Right ventricle myocardium inferior (tissue), 1 donor: ENCODE measurements at regions not wholly inside any gene's neighbourhood (a gene's known extent, or its start where the extent isn't known, plus 50 kb on each side); places are given as distances from the start of the nearest gene placed in this dataset.
"Not testable (repeated sequence)": the region's sequence is repeated elsewhere in the genome, so short reads cannot be mapped to it uniquely, and the experiment has no call there.

Source experiments
- ATAC-seq: fragments of 200-7000 bp; cut with Tn5 transposase; one replicate; pipeline ENCODE4 v1.9.1; 2020; ENCODE audit warnings: mild to moderate bottlenecking, moderate library complexity
- DNase-seq: peaks from one replicate; pipeline ENCODE4 v3.0.0; 2021; ENCODE audit errors: missing footprints
- intact Hi-C: fragments of 100-400 bp; cut with DNase I; formaldehyde crosslinking; loops from one replicate; pipeline ENCODE4 v1.11.0; 2022
- donor health status: DM: no; HTN: yes; CAD: no; lungs with severe emphysema.

DNA sequence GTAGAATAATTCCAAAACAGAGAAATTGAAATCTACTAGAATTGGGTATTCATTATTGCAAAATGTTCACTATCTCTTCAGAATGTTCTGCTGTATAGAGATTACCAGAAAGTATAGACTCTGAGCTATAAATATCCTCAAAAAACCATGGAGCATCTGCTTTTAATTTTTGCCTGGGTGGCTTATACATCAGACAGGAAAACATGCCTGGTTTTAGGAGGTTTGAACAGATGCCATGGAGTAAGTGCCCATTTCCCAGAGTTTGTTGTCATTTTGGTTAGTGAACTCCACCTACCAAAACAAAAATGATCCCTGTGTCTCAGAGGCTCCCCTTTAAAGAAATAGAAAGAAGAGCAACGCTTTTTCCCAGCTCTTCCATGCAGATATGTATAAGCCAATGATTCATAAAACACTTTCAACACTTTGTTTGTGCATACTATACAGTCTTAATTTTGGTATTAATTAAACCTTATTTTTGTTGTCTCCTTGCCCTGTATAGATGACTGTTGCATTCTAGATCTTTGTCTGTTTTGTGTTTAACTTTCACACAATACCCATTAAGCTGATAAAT is 68.7 kb downstream of the MEPE start:
- DNase-seq (no peak), ATAC-seq (no peak)
- intact Hi-C loops: no loop called here

DNA sequence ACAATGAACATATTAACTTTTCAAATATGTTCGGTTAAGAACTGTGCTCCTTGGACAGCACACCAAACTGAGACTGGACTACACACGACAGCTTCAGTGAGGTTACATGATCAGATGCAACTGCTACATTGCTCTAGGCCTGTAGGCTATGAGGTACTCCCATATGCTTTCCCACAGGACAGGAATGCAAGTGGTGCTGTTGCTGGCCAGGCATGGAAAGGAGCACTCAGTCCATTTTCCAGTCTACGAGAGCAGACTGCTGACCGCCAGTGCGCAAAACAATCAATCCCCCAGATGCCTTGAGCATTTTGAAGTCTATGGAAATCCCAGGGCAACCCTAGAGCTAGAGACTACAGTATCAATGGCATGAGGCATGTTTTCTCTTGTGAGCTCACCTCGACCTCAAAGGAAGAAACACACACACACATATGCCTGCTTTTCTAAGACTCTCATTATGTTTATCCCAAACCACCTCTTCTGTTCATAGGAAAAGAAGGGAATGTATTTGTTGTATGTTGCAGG is 70.8 kb upstream of the SPP1 start:
- ATAC-seq (no peak), DNase-seq (no peak)
- intact Hi-C loops: no loop called here

DNA sequence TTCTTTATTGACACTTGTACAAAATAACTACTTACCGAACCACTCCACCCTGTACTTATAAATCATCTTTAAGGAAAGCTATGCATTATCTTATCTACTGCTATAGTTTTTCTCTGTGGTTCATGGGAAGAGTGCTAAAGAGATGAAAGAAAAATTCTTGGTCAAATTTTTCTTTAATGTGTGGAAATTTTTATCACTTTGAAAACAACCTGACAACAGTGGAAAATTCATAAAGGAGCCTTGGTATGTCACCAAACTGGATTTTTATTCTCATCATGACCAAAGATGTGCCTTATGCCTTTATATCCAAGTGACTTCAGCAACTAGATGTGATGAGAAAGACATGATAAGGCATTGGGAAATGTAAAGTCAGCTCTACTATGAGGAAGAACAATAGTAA is 67.2 kb upstream of the SPP1 start:
- intact Hi-C loops: no loop called here
- no peak for DNase-seq
- ATAC-seq: no peak

DNA sequence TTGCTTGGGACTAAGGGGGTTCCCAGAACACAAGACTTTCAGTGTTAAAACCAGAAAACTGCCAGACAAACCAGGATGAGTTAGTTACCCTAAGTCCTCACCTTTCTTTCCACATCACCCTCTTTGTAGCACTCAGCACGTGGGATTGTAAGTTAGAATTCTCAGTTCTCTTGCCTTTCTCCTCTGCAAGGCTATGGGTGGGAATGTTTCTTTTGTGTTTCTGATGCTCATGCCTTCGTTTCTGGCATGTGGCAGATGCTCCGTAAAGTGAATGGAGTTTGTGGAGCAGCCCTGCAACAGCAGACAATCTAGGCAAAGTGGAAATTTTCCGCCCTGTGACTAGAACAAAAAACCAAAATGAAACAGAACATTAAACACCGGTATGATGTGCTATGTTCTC is 64.7 kb upstream of the SPP1 start:
- no peak for ATAC-seq
- DNase-seq: no peak
- intact Hi-C loops: loop anchor here (5.0 kb wide), 1 partner anchor 62 kb away; no protein-coding TSS in a partner anchor

DNA sequence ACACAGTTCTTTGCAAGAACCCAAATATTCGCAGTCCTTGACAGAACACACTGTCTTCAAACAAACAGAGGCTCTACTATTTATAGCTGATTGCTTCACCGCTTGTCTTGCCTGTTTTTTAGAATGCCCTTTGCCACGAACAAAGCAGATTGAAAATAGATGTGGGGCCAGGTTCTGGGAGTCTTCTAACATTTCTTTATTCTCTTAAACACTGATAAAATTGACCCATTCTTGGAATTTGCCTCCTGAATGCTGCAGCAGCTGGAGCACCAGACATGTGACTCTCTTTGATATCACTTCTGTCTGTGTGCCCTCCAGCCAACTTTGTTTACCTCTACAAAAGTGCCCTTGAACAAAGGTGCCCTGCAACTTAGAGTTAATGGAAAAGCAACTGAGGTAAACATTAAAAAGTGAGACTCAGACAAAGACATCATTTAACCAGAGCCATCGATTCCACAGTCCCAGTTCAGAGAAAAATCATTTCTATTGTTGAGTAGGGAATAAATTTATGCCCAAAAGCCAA is 64.2 kb upstream of the SPP1 start:
- ATAC-seq (peak; percentile 44), DNase-seq (no peak)
- intact Hi-C loops: loop anchor here (5.0 kb wide), 1 partner anchor 61 kb away; no protein-coding TSS in a partner anchor

DNA sequence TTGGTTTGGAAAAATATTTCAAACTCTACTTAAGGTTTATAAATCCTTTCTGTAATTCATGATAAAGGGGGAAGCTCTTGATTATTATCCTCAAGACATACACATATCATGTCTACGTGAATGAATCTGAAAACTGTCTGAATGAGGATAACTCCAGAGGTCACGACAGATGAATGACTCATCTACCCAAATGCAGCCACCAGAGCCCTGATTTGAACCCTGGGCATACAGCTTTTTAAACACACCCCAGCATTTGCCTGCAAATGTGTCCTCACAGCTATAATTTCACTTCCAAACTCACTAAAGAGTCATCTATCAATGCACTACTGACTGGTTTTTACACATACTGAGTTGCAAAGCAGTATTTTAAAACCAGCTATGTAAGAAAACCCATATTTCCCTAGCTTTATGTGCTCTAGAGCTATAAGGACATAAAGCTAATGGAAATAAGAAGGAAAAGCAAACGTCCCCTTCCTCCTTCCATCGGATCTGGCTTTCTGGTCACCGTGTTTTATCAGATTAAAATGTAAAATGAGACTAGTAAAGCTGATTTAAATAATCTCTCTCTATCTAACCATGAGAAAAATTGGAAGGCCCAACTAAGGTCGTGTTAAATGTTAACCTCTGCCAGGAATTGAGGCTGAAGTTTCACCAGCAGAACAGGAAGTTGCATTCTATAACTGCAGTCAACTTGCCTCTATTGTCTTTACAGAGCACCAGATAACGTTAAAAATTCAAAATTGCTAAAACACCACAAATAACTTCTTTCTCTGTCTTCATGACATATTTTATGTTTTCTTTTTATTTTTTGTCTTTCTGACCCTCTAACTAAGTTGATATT is 63.1 kb upstream of the SPP1 start:
- intact Hi-C loops: loop anchor here (5.0 kb wide), 1 partner anchor 60 kb away; no protein-coding TSS in a partner anchor
- no peak for DNase-seq

DNA sequence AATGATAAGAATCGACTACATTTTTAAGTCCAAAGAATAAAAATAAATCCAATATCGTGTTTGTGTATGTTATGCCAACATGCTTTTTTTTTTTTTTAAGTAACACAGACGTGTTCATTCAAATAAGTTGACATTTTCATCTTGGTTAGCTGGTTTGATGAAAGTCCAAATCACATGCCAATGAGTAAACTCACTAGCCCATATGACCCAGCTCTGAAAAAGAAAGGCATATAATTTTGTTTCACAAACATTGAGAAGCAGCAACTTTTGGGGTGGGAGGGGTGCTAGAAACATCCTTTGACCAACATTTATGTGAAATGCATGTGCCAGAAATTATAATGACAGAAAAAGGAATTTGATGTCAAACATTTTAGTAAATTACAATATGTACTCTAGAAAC is 61.6 kb upstream of the SPP1 start:
- ATAC-seq (no peak), DNase-seq (no peak)
- intact Hi-C loops: loop anchor here (5.0 kb wide), 1 partner anchor 58 kb away; no protein-coding TSS in a partner anchor

More for the DNA sequence above, 63.1 kb upstream of the SPP1 start:
- ATAC-seq: no peak

DNA sequence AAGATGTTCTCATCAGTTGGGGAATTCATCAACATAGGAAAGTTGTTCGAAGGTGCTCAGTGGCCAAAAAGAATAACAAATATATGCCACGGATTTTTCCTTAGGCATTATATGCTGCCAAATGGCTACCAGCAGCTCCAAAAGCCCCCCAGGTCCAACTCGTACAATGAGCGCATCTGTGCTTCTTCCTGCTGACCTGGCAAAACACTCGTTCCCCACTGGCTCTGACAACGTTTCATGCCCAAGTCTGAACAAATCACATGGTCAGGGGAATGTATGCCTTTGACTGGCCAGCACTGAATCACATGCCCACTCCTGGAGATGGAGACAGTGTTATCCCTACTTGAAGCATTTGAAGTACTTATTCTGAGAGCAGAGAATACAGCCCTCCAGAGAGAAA is 59.9 kb upstream of the SPP1 start:
- intact Hi-C loops: no loop called here
- ATAC-seq (no peak), DNase-seq (no peak)

DNA sequence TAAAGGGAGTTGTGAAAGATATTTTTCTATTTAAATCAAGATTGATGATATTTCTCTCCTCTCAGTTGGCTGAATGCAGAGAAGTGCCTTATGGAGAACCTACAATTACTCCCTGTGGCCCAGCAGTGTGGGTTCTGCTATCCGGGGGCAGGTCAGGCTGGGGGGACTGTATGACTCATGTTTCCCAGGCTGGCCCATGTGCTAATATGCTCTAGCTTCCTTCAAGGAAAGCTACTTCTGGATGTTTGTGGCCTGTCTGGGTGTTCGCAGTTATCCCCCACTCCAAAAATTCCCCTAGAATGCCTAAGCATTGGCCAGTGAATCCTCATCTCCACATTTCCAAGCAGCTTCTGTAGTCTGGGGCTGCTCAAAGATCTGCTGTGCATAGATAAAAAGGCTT is 58.9 kb upstream of the SPP1 start:
- no peak for ATAC-seq
- intact Hi-C loops: no loop called here

DNA sequence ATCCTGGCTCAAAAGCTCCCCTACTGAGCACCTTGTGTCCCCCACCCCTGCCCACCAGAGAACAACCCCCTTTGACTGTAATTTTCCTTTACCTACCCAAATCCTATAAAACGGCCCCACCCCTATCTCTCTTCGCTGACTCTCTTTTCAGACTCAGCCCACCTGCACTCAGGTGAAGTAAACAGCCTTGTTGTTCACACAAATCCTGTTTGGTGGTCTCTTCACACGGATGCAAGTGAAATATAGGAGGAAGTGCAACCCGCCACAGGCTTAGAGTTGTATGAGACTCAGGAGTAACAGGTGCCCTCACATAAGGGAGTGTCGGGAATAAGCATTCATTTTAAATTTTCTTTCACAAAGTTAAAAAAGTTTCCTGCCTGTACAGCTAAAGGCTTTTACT is 57.6 kb upstream of the SPP1 start:
- intact Hi-C loops, ATAC-seq, DNase-seq: not testable (repeated sequence)

More for the DNA sequence above, 58.9 kb upstream of the SPP1 start:
- no peak for DNase-seq

DNA sequence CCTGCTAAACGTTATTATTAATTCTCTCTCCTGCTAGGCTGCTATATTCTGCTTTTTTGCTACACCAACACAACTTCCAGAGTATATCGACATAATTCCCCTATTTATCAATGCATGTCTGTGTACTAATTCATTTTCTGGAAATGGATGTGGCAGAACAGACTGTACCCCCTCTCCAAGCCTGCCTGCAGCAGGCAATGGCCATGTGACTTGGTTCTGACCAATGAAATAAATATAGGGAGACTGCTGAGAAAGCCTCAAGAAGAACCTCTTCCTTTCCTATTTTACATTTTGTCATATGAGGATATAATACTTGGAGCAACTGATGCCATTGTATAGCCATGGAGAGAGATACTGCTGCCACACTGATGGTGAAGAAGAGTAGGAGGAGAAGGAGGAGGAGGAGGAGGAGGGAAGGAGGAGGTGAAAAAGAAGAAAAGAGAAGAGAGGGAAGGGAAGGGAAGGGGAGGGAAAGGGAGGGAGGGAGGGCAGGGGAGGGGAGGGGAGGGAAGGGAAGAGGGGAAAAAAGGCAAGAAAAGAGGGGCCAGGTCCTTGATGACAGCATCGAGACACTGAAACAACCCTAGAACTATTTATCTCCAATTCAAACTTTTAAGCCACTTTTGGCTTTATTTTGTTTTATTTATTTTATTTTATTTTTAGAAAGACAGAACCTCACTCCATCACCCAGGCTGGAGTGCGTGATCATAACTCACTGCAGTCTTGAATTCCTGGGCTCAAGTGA is 57.0 kb upstream of the SPP1 start:
- intact Hi-C loops: no loop called here
- DNase-seq: no peak
- ATAC-seq: no peak

DNA sequence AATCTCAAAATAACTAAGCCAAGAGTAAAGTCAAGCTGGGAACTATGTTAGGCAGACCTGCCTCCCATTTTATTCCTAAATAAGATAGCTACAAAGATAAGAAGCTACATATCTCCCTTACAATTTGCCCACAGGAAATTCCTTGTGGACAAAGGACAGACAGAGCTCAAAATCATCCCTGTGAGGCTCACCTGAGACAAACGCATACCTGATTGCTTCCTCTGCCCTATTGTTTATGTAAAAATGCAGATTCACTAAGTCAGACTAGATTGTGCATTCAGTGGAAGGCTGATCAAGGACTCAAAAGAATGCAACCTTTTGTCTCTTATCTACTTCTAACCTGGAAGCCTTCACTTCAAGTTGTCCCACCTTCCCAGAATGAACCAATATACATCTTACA is 56.2 kb upstream of the SPP1 start:
- intact Hi-C loops, DNase-seq, ATAC-seq: not testable (repeated sequence)

DNA sequence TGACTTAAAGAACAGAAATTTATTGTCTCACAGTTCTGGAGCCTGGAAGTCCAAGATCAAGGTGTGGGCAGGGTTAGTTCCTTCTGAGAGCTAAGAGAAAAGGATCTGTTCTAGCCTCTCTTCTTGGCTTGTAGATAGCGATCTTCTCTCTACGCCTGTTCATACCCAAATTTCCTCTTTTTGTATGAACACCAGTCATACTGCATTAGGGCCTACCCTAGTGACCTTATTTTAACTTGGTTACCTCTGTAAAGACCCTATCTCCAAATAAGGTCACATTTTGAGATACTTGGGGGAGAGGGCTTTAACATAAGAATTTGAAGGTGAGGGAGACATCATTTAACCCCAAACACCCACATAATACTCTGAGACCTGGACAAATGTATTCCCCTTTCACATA is 55.6 kb upstream of the SPP1 start:
- DNase-seq: no peak
- ATAC-seq: no peak
- intact Hi-C loops: no loop called here

DNA sequence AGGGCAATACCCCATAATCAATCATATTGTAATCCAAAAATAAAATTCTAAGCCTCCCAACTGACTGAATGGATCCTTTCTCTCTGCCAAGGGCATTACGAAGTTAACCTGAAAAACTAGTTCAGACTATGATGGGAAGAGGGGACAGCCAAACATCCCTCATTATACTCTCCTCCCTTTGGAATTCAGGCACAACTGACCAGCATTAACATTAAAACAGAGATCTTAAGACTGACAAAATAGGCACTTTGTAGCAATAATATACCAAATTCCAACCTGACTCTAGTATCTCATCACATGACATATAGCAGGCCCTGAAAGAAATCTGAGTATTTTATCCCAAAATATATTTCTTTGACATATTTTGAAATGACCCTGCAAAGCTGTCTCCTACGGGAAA is 55.0 kb upstream of the SPP1 start:
- intact Hi-C loops: no loop called here
- DNase-seq (no peak), ATAC-seq (no peak)

DNA sequence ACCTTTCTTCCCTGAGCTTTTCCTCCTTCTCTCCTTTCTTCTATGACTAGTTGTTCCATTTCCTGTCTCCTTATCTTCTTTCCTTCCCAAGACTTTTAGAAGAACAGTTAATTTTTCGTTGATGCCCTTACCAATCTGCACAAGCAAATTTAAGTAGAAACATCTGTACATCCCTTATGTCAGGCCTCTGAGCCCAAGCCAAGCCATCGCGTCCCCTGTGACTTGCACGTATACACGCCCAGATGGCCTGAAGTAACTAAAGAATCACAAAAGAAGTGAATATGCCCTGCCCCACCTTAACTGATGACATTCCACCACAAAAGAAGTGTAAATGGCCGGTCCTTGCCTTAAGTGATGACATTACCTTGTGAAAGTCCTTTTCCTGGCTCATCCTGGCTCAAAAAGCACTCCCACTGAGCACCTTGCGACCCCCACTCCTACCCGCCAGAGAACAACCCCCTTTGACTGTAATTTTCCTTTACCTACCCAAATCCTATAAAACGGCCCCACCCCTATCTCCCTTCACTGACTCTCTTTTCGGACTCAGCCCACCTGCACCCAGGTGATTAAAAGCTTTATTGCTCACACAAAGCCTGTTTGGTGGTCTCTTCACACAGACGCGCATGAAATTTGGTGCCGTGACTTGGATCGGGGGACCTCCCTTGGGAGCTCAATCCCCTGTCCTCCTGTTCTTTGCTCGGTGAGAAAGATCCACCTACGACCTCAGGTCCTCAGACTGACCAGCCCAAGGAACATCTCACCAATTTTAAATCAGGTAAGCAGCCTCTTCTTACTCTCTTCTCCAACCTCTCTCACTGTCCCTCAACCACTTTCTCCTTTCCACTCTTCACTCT is 53.7 kb upstream of the SPP1 start:
- ATAC-seq, DNase-seq, intact Hi-C loops: not testable (repeated sequence)

DNA sequence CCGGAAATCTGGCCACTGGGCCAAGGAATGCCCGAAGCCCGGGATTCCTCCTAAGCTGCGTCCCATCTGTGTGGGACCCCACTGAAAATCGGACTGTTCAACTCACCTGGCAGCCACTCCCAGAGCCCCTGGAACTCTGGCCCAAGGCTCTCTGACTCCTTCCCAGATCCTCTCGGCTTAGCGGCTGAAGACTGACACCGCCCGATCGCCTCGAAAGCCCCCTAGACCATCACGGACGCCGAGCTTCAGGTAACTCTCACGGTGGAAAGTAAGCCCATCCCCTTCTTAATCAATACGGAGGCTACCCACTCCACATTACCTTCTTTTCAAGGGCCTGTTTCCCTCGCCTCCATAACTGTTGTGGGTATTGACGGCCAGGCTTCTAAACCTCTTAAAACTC is 51.4 kb upstream of the SPP1 start:
- DNase-seq, ATAC-seq: not testable (repeated sequence)

More for the DNA sequence above, 51.4 kb upstream of the SPP1 start:
- intact Hi-C loops: not testable (repeated sequence)
